NCI-H526 treated with DMSO at 0.1 percent for 48 hours (cell line): ENCODE measurements at regions not wholly inside any gene's neighbourhood (a gene's known extent, or its start where the extent isn't known, plus 50 kb on each side); places are given as distances from the start of the nearest gene placed in this dataset.

ENCODE experiments used
- DNase-seq: peaks from one replicate; lab custom pipeline; 2025; lab: John Stamatoyannopoulos, UW

DNA sequence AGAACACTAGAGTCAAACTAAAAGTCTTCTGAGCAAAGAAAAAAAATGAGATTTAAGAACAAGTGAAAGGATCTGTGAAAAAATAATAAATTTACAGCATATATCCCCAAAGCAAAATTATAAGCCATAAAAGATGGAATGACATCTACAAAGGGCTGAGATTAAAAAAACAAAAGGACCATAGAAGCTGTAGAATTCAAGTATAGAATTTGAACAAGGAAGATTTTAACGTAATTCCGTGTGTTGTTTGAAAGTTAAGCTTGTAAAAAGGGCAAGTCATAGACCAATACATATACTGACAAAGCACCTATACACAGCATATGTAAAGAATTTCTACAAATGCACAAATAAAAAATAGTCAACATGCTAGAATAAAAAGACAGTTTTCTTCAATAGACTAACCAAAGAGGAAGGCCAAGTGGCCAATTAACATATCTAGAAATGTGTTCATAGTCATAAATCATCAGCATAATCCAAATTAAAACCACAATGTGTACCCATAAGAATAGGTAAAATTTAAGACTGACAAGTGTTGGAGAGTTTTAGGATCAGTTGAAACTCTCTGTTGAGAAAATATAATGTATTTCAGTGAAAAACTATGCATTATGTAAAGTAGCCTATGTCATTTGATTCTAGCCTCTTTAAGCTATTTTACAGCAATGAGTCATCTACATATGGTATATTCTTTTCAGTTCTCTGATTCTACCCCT, 674.9 kb downstream of the OLFM4 start:
- no peak for DNase-seq

DNA sequence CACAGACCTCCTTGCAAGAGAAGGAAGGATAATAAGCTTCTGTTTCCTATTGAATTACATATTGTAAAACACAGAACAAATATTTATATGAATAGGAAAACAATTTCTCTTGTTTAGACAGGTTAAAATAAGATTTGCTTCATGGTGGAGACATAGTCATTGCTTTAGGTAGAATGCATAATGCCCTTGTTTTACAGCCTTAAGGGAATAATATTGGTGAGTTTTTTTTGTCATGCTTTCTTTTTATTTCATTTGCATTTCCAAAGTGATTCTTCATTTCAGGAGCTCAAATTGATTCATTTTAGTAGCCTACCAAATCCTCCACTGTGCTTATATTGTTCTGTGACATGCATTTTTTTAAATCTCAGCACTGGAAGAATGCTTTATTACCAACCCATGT, 690.7 kb downstream of the OLFM4 start:
- DNase-seq: no peak

- no peak for DNase-seq
Measured at GRCh38 chr13:53732664-53733063, 704.1 kb downstream of the OLFM4 start.

- no peak for DNase-seq
Measured at GRCh38 chr13:53743906-53744305, 715.3 kb downstream of the OLFM4 start.

GRCh38 chr13:53747825-53748224, 719.2 kb downstream of the OLFM4 start:
- no peak for DNase-seq

GRCh38 chr13:53749306-53749705, 720.7 kb downstream of the OLFM4 start:
- no peak for DNase-seq

DNA sequence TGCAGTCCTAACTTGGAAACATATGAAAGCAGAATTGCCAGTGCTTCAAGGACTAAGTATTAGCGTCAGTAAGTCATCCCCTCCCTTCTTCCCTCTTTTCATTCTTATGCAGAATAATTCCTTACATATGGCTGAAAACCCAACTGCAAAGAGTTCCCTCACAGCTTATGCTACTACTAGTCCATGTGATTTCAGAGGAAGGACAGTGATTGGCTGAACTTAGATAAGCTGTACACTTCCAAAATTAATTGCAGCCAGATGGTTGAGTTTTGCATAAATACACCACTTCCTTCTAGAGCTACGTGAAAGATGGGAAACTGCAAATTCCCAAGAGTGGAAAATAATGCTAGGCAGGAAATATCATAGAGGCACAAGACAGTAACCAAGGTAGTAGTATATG, 730.4 kb downstream of the OLFM4 start:
- no peak for DNase-seq

- DNase-seq: no peak
Measured at GRCh38 chr13:53775807-53776206, 747.2 kb downstream of the OLFM4 start.

GRCh38 chr13:53778937-53779336, 750.3 kb downstream of the OLFM4 start:
- no peak for DNase-seq

GRCh38 chr13:53781941-53782340, 753.3 kb downstream of the OLFM4 start:
- DNase-seq: no peak

- peak; percentile 90 for DNase-seq
Measured at GRCh38 chr13:53782488-53782961, 753.9 kb downstream of the OLFM4 start.

DNA sequence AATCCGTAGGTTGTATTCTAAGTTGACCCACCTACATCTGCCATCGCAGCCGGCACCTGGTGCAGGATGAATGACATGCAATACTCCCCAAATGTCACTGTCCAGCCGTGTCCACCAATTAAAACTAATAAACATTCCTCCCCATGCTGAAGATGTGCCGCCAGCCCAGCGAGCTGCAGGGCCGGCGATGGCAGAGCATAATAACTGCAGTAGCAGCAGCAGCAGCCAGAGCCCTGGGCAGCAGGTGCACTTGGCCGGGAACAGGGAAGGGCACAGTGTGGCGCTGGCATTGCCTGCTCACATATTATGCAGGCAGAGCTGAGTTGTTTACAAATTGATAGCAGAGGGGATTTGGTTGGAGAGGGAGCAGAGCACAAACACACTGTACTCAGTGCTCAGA, 754.9 kb downstream of the OLFM4 start:
- DNase-seq: peak; percentile 67

DNA sequence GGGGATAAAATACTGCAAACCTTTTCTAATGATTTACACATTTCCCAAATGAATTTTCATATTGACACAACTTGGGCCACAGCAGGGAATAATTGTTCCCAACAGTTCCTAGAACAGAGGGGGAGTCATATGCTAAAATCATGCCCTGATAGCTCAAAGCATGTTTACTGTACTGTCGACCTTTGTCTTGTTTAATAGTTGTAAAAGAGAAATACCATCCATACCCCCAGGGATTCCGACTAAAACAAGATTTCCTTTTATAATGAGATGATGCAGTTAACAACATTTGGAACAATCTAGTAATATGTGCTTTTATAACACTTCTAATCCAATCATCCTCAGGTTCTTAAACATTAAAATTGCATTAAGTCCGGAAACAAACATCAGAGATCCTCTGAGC, 759.7 kb downstream of the OLFM4 start:
- DNase-seq: peak; percentile 24

DNA sequence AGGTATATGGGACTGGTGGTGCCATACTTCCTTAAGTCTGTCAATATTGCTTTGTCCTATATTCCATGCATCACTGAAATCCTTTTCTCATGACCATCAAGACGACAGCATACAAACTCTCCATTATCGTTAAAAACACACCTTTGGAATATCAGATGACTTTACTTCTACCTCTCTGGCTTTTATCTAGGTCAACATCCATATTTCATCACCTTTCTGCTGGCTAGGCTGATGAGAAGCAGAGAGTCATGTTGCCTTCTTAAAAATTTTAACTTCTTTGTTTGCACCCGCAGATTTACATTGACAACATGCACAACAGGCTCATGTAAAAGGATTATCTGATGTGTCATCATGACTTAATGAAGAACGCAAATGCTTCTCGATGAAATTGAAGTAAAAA, 771.4 kb downstream of the OLFM4 start:
- no peak for DNase-seq

- no peak for DNase-seq
Measured at GRCh38 chr13:53807251-53807834, 778.7 kb downstream of the OLFM4 start.

DNA sequence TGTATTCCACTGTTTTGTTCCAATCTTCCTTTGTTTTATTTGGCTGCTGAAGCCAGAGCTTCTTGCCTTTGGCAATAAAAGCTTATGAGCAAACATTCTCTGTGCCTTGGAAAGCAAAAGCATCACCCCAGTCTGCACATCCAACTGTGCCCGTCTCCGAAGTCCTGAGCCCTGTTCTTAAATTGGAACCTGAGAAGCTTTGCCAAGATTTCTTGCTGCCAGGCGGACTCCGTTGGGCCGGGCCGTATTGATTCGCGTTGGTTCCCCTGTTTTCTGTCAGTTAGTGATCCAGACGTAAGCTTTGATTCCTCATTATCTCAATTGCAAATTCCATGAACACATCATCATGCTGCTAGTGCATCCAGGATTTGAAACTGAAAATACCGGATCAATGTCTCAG, 793.0 kb downstream of the OLFM4 start:
- no peak for DNase-seq

- no peak for DNase-seq
Measured at GRCh38 chr13:53822136-53822535, 793.5 kb downstream of the OLFM4 start.

- DNase-seq: no peak
Measured at GRCh38 chr13:53839461-53839860, 810.8 kb downstream of the OLFM4 start.

GRCh38 chr13:53844473-53845146, 816.0 kb downstream of the OLFM4 start:
- DNase-seq: no peak

DNA sequence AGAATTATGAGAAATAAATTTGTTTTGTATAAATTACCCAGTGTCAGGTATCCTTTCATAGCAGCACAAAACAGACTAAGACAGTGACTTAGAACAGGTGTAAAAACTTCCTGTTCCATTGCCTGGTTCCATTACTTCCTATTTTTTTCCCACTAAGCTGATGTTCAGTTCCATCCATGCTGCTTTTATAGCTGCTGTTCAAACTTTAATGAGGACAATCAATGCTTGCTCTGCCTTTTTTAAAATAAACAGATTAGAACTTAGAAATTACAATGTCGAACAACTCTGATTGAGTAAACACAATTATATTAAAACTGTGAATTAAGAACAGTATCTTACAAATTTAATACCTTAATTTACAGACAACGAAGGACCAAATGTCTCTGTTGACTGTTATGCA, 818.9 kb downstream of the OLFM4 start:
- DNase-seq: no peak

DNA sequence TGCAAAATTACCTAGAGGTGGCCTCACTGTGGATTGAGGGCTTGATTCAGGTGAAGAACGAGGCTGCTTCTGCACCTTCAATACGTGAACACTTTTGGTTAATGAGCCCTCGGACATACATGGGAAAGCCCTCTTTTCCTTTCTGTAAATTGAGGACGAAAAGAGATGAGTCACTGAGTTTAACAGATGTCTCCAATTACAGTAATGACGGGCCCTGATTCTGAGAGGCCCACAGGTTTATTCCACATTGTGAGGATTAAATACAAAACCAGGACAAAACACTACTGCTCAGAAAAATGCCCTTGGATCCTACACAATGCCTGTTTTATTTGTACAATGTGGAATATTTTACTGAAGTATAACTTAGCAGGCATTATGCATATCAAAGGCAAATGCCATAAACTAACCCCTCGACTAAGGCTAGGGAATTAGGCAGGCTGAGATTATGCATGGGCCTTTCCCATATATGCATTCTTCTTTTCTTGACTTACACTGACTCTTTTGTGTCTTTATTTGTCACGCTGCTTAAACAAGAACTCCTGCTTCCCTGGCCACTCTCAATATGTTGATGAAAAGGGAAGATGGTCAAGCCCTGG, 819.9 kb downstream of the OLFM4 start:
- DNase-seq: no peak

DNA sequence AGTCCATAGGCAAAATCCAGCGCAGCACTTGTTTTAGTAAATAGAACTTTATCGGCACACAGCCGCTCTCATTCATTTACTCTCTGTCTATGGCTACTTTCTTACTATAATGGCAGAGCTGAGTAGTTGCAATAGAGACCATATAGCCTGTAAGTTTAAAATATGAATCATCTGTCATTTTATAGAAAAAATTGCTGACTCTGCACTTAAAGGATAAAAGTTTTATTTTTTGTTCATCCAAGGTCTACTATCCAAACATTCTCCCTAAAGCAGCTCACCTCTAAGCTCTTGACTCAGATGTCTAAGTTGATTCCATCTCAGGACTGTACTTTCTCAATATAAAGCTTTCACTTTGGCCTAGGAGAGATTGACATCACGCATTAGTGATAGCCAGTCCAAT, 825.7 kb downstream of the OLFM4 start:
- no peak for DNase-seq
